M059J (cell line): ENCODE measurements at regions not wholly inside any gene's neighbourhood (a gene's known extent, or its start where the extent isn't known, plus 50 kb on each side); places are given as distances from the start of the nearest gene placed in this dataset.
"Not testable (repeated sequence)": the region's sequence is repeated elsewhere in the genome, so short reads cannot be mapped to it uniquely, and the experiment has no call there.

Experiments used
- DNase-seq: peaks from one replicate; pipeline ENCODE4 v3.0.0-alpha.2; 2012; ENCODE audit warnings: low read depth

DNA sequence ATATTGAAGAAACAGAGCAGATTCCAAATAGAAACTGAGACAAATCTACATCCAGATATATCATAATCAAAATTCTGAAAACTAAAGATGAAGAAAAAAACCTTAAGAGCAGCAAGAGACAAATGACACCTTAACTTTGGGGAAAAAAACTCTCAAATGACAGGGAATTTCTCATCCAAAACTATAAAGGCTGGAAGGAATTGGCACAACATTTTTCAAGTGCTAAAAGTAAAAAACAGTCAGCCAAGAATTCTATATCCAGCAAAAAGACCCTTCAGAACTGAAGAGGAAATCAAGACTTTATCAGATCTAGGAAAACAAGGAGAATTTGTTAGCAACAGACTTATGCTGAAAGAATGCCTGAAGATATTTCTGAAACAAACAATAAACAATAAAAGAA, 90.3 kb upstream of the RASSF8 start:
- DNase-seq = no peak

DNA sequence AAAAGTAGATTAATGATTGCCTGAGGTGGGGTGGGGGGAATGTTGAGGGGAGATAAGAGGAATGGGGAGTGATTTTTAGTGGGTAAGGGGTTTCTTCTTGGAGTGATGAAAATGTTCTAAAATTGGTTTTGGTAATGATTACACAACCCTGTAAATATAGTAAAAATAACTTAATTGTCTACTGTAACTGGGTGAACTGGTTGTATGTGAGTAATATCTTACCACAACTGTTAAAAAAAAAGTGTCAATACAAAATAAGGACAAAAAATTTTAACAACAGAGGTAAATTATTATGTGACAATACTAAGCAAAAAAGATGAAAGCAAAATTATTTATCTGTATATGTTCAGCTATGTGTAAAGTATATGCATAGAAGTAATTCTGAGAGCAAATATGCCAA, 86.3 kb upstream of the RASSF8 start:
- no peak for DNase-seq

DNA sequence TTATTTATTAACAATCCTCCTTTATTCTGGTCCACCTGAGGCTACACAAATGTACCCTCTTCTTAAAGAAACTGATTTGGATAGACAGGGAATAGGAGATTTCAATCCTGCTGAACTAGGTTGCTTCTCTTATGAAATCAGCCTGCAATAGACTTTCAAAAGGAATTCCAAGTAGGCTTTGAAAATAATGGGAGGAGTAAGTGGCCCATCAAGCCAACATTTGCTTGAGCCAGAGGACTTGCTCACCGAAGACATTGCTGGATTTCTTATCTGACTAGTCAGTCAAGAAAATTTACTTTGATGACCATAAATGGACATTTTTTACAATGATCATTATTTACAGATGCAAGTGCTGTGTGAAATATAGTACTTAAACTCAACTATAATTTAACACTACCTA, 82.8 kb upstream of the RASSF8 start:
- no peak for DNase-seq

DNA sequence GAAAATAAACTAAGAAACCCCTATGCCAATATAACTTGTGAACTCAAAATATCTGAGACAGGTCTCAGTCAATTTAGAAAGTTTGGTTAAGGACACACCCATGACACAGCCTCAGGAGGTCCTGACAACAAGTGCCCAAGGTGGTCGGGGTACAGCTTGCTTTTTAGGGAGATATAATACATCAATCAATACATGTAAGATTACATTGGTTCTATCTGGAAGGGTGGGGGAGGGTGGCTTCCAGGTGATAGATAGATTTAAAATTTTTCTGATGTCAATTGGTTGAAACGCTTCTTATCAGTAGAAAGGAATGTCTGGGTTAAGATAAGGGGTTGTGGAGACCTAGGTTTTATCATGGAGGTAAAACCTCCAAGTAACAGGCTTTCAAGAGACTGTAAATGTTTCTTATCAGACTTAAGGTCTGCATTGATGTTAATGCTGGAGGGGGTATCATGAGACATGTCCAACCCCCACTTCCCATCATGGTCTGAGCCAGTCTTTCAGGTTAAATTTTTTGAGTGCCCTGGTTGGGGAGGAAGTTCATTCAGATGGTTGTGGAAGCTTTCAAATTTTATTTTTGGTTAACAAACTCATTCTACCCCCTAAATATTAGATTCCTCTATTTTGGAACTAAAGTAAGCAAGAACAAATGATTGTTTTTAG, 82.0 kb upstream of the RASSF8 start:
- DNase-seq = no peak

DNA sequence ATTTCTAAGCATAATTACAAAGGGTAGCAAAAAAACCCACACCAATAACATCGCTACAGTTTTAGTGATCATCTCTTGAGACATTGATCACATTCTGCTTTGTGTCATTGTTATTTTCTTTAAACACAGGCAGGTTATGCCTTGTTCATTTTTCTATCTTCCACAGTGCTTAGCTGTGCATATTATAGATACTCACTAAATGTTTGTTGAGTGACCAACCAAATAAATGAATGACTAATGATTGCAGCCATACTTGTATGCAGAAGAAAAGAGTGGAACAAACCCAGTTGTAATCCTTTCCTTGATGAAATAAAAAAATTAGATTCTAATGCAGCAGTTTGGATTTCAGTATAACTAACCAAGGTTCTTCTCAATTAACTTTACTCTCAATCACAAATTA, 81.0 kb upstream of the RASSF8 start:
- no peak for DNase-seq

DNA sequence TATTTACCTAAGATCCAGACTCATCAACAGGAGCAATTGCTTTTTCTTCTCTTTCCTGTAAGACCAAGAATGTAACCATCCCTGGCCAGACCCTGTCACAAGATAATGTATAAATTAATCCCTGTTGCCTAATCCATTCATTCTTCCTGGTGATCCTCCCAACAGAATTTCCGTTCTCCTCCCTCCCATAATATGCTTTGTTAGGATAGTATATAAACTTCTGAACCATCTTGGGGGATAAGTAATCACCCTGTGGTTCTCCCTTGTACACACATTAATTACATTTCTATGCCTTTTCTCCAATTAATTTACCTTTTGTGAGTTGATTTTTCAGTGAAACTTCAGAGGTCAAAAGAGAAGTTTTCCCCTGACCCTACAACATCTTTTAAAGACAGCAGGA, 76.2 kb upstream of the RASSF8 start:
- no peak for DNase-seq

DNA sequence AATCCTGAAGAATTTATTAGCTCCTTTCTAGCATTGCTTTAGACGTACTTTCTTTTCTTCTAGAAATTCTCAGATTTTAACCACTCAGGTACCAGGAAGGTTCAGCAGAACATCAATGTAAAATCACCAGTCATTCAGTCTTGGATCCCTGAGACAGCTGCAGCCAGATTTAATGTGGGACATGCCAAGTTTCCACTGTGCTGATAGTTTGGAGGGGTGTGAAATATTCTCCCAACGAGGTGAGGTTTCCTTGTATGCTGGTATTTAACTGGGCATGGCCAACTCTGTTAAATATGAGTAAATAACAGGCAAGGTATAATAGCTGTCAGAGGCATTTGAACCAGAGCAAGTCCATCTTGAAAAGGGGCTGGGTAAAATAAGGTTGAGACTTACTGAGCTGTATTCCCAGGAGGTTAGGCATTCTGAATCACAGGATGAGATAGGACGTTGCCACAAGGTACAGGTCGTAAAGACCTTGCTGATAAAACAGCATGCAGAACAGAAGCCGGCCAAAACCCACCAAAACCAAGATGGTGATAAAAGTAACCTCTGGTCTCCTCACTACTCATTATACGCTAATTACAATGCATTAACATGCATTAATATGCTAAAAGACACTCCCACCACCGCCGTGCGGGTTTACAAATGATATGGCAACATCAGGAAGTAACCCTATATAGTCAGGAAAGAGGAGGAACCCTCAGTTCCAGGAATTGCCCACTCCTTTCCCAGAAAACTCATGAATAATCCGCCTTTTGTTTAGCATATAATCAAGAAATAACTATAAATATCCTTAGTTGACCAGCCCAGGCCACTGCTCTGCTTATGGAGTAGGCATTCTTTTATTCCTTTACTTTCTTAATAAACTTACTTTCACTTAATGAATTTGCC, 75.2 kb upstream of the RASSF8 start:
- no peak for DNase-seq

DNA sequence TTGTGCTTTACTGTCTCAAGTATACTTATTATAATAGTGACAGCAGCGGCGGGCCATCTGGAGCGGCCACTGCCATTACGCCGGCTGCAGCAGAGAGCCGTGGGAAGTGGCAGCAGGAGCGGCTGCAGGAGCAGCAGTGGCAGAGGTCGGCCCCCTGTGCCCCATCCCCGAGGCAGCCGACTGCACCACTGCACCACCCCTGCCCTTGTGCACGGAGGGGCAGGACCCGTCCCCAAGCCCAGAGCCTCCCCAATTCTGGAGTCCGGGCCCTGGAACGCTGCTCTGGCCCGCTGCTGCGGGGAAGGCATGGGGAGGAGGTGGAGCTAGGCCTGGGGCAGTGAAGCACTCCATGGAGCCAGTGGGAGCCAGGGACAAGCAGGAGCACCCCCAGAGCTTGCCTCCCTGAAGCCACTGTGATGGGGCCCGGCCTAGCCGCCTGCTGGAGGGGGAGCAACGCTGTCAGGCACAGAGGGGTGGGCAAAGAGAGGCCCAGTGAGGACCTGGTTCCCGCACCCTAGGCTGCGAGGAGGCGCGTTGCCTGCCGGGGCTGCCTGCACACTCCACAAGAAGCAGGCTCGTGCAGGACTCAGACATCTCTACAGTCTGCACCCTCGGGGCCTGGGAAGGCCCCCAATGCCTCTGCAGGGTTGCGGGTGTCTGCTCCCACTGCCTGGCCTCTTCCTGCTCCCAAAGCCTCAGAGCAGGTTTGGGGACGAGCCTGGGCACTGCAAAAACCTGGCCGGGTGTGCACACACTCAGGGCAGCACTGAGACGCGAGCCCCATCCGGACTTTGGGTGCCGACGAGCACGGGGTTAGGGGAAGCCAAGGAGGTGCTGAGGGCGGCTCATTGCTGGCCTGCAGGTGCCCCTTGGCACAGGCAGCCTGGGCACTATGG, 74.2 kb upstream of the RASSF8 start:
- no peak for DNase-seq

DNA sequence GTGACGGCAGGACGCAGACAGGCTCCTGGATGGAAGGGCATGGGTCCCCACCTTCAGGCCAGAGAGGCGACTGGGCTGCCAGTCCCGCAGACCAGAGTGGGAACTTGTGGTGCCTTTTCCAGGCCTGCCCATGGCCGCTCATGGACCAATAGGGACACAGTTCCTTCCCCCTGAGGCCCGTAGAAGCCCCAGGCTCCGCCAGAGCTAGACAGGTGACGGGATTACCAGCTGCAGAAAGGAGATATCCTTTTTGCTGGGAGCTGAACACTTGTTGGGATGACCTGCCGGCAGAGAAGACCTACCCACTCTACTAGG, 73.6 kb upstream of the RASSF8 start:
- DNase-seq = no peak

DNA sequence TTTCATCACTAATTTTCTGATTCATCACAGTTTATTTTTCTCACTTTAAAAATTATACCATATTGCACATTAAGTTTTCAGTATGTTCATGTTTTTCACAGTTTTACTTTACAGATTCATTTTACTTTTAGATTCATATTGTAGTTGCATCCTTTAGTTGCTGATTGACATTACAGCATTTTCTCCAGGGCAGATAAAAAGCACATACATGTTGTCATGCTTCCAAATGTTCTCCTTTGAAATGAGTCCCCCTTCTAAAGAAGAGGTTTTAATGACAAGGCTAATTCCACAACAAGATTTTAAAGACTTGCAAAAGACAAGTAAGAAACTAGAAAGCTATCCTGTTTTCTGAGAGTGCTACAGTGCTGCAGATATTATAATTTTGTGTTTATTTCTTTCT, 72.1 kb upstream of the RASSF8 start:
- no peak for DNase-seq

DNA sequence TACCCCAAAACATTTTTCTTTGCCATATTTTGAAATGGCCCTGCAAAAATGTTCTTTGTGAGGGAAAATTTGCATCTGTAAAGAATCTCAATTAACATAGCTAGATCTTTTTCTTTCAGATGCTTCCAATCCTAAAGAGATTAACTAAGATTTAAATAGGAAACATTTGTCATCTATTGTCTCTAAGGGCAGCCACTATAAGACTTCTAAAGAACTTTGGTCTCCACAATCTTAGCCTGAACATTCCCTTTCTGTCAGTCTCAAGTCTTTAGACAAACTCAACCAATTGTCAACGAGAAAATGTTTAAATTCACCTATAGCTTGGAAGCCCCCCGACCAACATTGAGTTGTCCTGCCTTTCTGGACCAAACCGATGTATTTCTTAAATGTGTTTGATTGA, 71.1 kb upstream of the RASSF8 start:
- DNase-seq = no peak

DNA sequence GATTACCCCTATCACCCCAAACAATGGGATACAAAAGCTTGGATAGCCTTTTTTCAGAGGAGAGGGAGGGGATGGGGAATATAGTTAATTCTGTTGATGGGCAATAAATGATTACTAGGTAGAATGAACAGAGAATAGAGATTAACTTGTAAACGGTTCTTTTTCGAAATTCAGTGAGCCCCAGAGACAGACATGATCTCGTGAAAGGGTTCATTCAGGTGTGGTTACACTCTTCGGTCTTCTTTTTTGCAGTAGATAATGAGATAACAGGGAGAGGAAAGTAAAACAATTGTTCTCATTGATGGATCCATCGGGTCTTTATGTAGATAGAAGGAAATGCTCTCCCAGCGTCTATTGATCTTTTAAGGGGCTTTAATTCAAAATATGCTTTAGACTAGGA, 69.3 kb upstream of the RASSF8 start:
- DNase-seq = no peak

DNA sequence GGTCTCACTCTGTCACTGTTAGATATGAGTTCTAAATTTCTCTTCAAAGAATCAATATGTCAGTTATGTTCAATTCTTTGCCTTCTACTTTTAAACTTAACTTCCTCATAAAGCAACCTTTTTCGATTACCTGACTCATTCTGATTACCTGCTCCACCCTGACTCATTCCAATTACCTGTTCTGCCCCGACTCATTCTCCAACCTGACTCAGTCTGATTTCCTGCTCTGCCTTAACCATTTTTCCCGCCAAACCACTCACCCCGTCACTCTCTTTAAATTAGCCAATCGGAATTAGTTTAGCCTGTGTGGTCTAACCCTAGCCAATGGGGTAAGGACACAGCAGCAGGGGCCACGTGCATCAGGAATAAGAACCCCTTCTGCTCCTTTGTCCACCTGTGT, 67.4 kb upstream of the RASSF8 start:
- not testable (repeated sequence) for DNase-seq

DNA sequence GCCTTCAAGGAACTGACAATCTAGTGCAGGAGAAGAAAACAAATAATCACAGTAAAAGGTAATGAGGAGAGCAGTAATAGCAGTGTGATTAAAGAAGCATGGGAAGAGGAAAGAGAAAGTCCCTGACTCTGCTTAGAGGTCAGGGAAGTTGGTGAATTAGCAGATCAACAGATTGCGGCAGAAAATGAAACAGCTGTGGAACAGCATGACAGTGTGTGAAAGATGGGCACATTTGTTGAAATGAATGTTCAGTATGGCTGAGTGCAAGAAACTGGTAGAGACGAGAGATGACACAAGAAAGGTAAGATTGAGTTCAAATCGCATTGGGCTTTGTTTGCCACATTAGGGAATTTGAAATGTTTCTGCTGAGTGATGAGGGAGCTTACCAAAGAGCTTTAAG, 63.7 kb upstream of the RASSF8 start:
- no peak for DNase-seq

DNA sequence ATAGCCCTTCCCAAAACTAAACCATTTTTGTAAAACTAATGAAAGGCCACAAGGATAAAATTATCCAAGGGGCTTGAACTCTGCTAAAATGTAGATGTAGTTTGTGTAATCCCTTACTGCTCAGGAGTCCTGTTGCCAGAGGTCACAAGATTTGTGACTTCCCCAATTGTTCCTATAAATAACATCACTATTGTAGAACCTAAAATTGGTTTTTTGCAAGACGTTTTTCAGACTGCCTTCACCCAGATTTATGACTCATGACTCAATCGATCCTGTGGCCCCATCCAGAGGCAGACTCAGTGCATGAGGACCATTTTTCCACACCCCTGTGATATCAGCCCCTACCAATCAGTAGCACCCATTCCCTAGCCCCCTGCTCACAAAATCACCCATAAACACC, 61.5 kb upstream of the RASSF8 start:
- no peak for DNase-seq

DNA sequence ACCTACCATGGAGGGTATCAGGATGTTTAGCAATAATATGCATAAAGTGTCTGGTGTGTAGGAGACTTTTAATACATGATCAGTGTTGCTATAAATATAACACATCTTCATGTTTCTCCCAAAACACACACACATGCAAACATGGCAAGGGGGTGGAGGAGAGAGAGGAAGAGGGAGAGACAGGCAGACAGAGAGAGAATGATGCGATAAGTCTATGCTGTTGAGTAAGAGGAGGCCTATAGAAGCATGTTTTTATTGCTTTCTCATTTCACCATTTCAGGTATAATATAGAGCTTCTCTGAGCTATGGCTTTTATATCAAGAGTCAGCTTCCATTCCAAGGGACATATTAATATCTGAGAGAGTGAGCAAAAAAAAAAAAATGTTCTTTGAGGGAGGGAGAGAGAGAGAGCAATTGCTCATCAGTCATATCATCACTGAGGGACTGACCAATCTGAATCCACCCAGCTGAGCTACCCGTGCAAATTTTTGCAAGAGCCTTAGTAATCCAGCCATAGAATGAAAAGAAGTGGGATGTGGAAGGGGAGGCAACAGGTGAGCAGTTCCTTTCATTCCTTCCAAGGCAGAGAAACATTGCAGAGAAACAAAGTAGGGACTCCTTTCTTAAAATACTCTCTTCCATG, 54.8 kb upstream of the RASSF8 start:
- no peak for DNase-seq

DNA sequence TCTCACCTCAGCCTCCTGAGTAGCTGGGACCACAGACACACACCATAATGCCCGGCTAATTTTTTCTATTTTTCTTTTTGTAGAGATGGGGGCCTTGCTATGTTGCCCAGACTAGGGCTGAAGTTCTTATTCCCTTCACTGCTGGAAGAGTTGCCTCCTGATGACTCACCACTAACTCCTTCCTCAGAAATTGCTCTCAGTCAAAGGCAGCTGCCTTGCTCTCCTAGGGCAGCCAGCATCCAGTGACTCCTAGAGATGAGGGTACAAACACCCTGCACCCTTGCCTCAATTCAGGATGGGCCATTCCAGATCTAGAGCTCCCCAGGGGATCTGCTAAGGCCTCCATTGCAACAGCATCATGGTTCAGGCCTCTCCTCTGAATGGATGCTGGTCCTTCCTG, 54.0 kb upstream of the RASSF8 start:
- DNase-seq = peak; percentile 33

DNA sequence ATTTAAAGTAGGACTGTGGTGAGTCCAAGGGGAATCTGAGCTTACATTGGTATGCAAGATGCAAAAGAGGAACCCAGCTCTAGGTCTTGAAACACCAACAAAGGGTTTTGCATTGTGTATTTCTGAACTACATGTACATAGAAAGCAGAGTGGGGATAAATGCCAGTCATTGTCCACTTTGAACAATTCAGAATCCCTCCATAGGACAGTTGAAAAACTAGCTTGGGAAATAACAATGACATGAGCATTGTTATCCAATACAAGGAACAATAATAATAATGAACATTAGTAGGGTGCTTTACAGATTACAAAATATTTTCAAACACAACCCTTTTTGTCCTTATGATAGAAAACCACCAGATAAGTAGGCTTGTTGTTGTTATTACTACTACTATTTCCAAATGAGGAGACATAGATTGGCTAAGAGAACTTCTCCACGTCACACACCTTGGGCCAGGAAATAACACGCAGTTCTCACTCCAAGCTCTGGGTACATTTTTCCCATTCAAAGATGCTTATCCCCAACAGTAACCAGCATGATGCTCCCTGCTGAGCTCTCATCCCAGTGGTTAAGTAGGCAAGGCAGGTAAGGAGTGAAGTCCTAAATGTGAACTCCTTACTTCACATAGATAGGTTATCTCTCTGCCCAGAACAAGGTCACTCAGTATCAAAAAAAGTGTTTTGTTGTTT, 51.7 kb upstream of the RASSF8 start:
- no peak for DNase-seq
